GM23338 (cell line): ENCODE measurements at regions not wholly inside any gene's neighbourhood (a gene's known extent, or its start where the extent isn't known, plus 50 kb on each side); places are given as distances from the start of the nearest gene placed in this dataset.

ENCODE experiments used
- ATAC-seq: fragments of 200-7000 bp; cut with Tn5 transposase; 3 replicates; pipeline ENCODE4 v1.9.1; 2020
- DNase-seq: peaks from one replicate; pipeline ENCODE4 v3.0.0-alpha.2; 2015; ENCODE audit warnings: low spot score
- H2AFZ ChIP-seq: fragments of 200-600 bp; sonication (generic); 2 replicates; pipeline ENCODE4 v1.8.0; 2016; ENCODE audit warnings: antibody characterized with exemption, mild to moderate bottlenecking, moderate library complexity
- H3F3A ChIP-seq: fragments of 200-600 bp; sonication (generic); replicated peaks from 2 replicates; pipeline ENCODE4 v1.8.0; 2017; ENCODE audit warnings: antibody characterized with exemption, mixed run types, low read depth
- H3K27ac ChIP-seq: fragments of 200-600 bp; sonication (generic); 2 replicates; pipeline ENCODE4 v1.6.1; 2016; ENCODE audit warnings: low read depth
- H3K27me3 ChIP-seq: fragments of 200-600 bp; sonication (generic); 2 replicates; pipeline ENCODE4 v1.8.0; 2016; ENCODE audit warnings: mild to moderate bottlenecking, mixed run types, moderate library complexity; ENCODE audit not compliant: insufficient read depth
- H3K36me3 ChIP-seq: fragments of 200-600 bp; sonication (generic); 2 replicates; pipeline ENCODE4 v1.8.0; 2016; ENCODE audit warnings: mild to moderate bottlenecking; ENCODE audit not compliant: insufficient read depth
- H3K4me1 ChIP-seq: fragments of 200-600 bp; sonication (generic); 2 replicates; pipeline ENCODE4 v1.8.0; 2016; ENCODE audit warnings: mild to moderate bottlenecking, moderate library complexity; ENCODE audit not compliant: insufficient read depth
- H3K4me2 ChIP-seq: fragments of 200-600 bp; sonication (generic); 2 replicates; pipeline ENCODE4 v1.7.1; 2017; ENCODE audit warnings: mixed run types
- H3K4me3 ChIP-seq: fragments of 200-600 bp; sonication (generic); 2 replicates; pipeline ENCODE4 v1.6.1; 2016; ENCODE audit warnings: mixed run types
- H3K79me2 ChIP-seq: fragments of 200-600 bp; sonication (generic); replicated peaks from 2 replicates; pipeline ENCODE4 v1.8.0; 2017; ENCODE audit warnings: mild to moderate bottlenecking; ENCODE audit not compliant: insufficient read depth
- H3K9me2 ChIP-seq: fragments of 200-600 bp; sonication (generic); 2 replicates; pipeline ENCODE4 v1.8.0; 2017; ENCODE audit not compliant: insufficient read depth
- H4K20me1 ChIP-seq: fragments of 200-600 bp; sonication (generic); replicated peaks from 2 replicates; pipeline ENCODE4 v1.8.0; 2017; ENCODE audit warnings: mild to moderate bottlenecking; ENCODE audit not compliant: insufficient read depth
- H3K27ac Mint-ChIP-seq: 2 replicates; pipeline ENCODE4 v1.8.0; 2020; ENCODE audit warnings: inconsistent platforms, mild to moderate bottlenecking, moderate library complexity, mixed read lengths
- H3K27me3 Mint-ChIP-seq: 3 replicates; pipeline ENCODE4 v1.8.0; 2022; ENCODE audit warnings: low read depth, mild to moderate bottlenecking, moderate library complexity, mixed read lengths, inconsistent platforms; ENCODE audit not compliant: insufficient read depth, poor library complexity
- H3K36me3 Mint-ChIP-seq: 3 replicates; pipeline ENCODE4 v1.8.0; 2021; ENCODE audit warnings: low read depth, mild to moderate bottlenecking, inconsistent platforms, moderate library complexity, mixed read lengths
- H3K4me1 Mint-ChIP-seq: 3 replicates; pipeline ENCODE4 v1.8.0; 2020; ENCODE audit warnings: mild to moderate bottlenecking, inconsistent platforms, mixed read lengths
- H3K4me3 Mint-ChIP-seq: 3 replicates; pipeline ENCODE4 v1.8.0; 2021; ENCODE audit warnings: moderate library complexity, mild to moderate bottlenecking, inconsistent platforms, mixed read lengths
- H3K9me3 Mint-ChIP-seq: 3 replicates; pipeline ENCODE4 v1.8.0; 2020; ENCODE audit warnings: moderate library complexity, mild to moderate bottlenecking, inconsistent platforms, mixed read lengths
- CREB1 ChIP-seq: fragments of 250-450 bp; sonication (Bioruptor Pico); IDR thresholded peaks from 2 replicates; pipeline ENCODE4 v1.5.0; 2020; ENCODE audit warnings: low read depth, mild to moderate bottlenecking, moderate library complexity
- EZH2phosphoT487 ChIP-seq: fragments of 200-600 bp; sonication (generic); IDR thresholded peaks from one replicate; pipeline ENCODE4 v1.8.1; 2018; ENCODE audit warnings: antibody characterized with exemption; ENCODE audit not compliant: unreplicated experiment
- JUNB ChIP-seq: IDR thresholded peaks from one replicate; pipeline ENCODE4 v1.6.1; 2016; ENCODE audit warnings: antibody characterized with exemption; ENCODE audit not compliant: unreplicated experiment
- NANOG ChIP-seq: IDR thresholded peaks from 2 replicates; pipeline ENCODE4 v1.6.1; 2016; ENCODE audit warnings: antibody characterized with exemption, borderline replicate concordance
- POLR2AphosphoS5 ChIP-seq: IDR thresholded peaks from 2 replicates; pipeline ENCODE4 v1.6.1; 2016; ENCODE audit warnings: antibody characterized with exemption, low read depth
- STAT1 ChIP-seq: IDR thresholded peaks from one replicate; pipeline ENCODE4 v1.6.1; 2016; ENCODE audit warnings: antibody characterized with exemption; ENCODE audit not compliant: unreplicated experiment
- ZNF114 ChIP-seq: fragments of 250-450 bp; sonication (Bioruptor Pico); IDR thresholded peaks from 2 replicates; pipeline ENCODE4 v1.5.0; 2020; ENCODE audit warnings: mild to moderate bottlenecking, moderate library complexity
- ZNF331 ChIP-seq: fragments of 250-450 bp; sonication (Bioruptor Pico); IDR thresholded peaks from 2 replicates; pipeline ENCODE4 v1.5.0; 2020; ENCODE audit warnings: low read depth, mild to moderate bottlenecking, moderate library complexity
- ZNF462 ChIP-seq: fragments of 250-450 bp; sonication (Bioruptor Pico); IDR thresholded peaks from 2 replicates; pipeline ENCODE4 v1.5.0; 2020; ENCODE audit warnings: mild to moderate bottlenecking, moderate library complexity
- TF ChIP-seq, protein P1 (sequence below): IDR thresholded peaks from one replicate; pipeline ENCODE4 v1.6.1; 2018; ENCODE audit warnings: antibody characterized with exemption; ENCODE audit not compliant: unreplicated experiment

- TF ChIP-seq JUNB (no peak), NANOG (no peak), ZNF331 (CRISPR knock-in tag) (no peak), STAT1 (no peak)
- TF ChIP-seq, protein P1, sequence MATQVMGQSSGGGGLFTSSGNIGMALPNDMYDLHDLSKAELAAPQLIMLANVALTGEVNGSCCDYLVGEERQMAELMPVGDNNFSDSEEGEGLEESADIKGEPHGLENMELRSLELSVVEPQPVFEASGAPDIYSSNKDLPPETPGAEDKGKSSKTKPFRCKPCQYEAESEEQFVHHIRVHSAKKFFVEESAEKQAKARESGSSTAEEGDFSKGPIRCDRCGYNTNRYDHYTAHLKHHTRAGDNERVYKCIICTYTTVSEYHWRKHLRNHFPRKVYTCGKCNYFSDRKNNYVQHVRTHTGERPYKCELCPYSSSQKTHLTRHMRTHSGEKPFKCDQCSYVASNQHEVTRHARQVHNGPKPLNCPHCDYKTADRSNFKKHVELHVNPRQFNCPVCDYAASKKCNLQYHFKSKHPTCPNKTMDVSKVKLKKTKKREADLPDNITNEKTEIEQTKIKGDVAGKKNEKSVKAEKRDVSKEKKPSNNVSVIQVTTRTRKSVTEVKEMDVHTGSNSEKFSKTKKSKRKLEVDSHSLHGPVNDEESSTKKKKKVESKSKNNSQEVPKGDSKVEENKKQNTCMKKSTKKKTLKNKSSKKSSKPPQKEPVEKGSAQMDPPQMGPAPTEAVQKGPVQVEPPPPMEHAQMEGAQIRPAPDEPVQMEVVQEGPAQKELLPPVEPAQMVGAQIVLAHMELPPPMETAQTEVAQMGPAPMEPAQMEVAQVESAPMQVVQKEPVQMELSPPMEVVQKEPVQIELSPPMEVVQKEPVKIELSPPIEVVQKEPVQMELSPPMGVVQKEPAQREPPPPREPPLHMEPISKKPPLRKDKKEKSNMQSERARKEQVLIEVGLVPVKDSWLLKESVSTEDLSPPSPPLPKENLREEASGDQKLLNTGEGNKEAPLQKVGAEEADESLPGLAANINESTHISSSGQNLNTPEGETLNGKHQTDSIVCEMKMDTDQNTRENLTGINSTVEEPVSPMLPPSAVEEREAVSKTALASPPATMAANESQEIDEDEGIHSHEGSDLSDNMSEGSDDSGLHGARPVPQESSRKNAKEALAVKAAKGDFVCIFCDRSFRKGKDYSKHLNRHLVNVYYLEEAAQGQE, result no peak
Observed at GRCh38 chr10:20966426-20966825, 69.3 kb upstream of the NEBL start (continued).

- Mint-ChIP-seq H3K4me3 (no peak overlapping the region), H3K36me3 (no peaks in the 10 kb centered on the region), H3K4me1 (peaks cover 4% of the 10 kb centered on the region; the same call in 1 of the 3 replicates), H3K27me3 (no peaks in the 10 kb centered on the region), H3K27ac (no peak overlapping the region), H3K9me3 (no peaks in the 10 kb centered on the region)
- no peaks in the 10 kb centered on the region for H3K79me2 ChIP-seq
- H3K27me3 ChIP-seq, result no peaks in the 10 kb centered on the region
- H3K4me1 ChIP-seq, result no peaks in the 10 kb centered on the region
- H3K9me2 ChIP-seq, result no peaks in the 10 kb centered on the region
- no peak overlapping the region for H3K27ac ChIP-seq
- DNase-seq (no peak), ATAC-seq (no peak)
- TF ChIP-seq EZH2phosphoT487 (no peak), POLR2AphosphoS5 (no peak), NANOG (no peak), CREB1 (CRISPR knock-in tag) (no peak), ZNF114 (CRISPR knock-in tag) (no peak), ZNF462 (CRISPR knock-in tag) (no peak), STAT1 (no peak)
- TF ChIP-seq, protein P1, result no peak
- H2AFZ ChIP-seq, result no peak overlapping the region
- no peaks in the 10 kb centered on the region for H4K20me1 ChIP-seq
- no peaks in the 10 kb centered on the region for H3K36me3 ChIP-seq
- no peak overlapping the region for H3K4me2 ChIP-seq
- H3F3A ChIP-seq, result no peaks in the 10 kb centered on the region
- H3K4me3 ChIP-seq, result no peak overlapping the region
Observed at GRCh38 chr10:20963721-20964595, 66.8 kb upstream of the NEBL start.
